Stimulated activated CD8-positive, alpha-beta memory T cell treated with anti-CD3 and anti-CD28 coated beads, Interleukin-12 subunit alpha, Interleukin-12 subunit beta, amount 100 ng/mL, for 24 hours (primary cell): ENCODE measurements at regions not wholly inside any gene's neighbourhood (a gene's known extent, or its start where the extent isn't known, plus 50 kb on each side); places are given as distances from the start of the nearest gene placed in this dataset.
A peak's percentile ranks its signal among the peaks of the same experiment; 100 is the strongest.
"Not testable (repeated sequence)": the region's sequence is repeated elsewhere in the genome, so short reads cannot be mapped to it uniquely, and the experiment has no call there.

Experiments
- DNase-seq: peaks from one replicate; pipeline ENCODE4 v3.0.0-alpha.2; 2020; ENCODE audit errors: extremely low read depth

DNA sequence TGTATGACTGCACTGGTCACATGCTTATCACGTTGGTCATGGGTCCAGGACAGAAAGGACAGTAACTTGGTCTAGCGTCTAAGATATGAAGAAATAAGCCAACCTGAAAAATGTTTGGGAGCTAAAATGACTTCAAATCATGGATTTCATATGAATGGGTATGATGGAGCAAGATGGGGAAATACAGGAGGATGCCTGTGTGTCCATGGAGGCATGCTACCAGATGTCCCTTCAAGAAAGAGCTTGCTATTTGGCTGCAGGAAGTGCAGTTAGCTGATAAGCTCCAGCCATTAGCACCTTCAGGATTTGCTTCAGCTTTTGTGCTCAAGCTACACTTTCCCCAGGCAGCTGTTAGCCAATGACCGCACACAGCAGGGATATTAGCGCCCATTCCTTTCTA lies 164.6 kb upstream of the THBS1 start:
- no peak for DNase-seq

DNA sequence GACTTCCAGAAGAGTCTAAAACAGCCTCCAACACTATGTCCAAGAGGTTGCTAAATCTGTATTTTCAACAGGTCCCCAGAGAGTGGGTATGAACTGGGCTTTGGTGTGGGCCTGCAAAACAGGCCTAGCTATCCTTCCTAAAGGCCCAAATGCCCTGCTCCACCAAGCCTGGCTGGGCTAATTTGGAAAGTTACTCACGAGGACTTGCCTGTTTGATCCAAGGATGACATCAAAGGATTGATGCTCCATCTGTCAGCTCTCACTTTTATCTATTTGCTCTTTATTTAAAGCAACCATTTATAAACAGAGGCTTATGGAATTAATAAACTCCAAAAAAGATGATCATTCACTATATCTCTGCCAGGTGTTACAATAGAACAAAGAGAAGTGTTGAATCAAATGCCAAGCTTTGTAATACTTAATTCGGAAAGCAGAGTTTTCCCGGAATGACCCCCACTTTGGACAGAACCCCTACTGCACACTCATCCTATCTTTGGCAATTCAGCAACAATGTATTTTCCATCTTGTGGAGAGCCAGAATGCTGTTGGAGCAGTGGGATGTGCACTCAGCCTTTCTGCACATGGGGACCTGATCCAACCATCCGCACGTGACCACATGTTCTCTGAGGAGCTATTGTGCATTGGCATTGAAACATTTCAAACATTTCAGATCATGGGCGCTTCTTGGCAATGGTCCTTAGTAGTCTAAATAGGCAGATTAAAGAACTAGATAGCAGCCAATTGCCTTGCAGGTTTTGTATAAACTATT lies 163.3 kb upstream of the THBS1 start:
- no peak for DNase-seq

DNA sequence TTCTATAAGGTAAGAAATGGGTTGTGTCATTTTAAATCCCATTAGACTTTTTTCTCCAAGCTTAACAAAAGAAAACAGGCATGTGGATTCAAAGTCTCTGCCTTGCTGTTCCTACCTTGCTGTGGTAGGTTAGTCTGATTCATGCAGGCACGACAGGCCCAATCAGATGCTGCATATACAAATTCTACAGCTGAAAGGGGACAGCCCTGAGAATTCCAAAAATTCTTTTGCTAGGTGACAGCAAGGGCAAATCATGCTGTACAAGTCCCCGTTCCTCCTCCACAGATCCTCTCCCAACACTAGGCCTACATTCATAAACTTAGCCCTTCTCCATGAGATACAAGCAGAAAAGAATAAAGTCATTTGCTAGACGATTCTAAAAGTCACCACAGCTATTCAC lies 161.2 kb upstream of the THBS1 start:
- DNase-seq: no peak

DNA sequence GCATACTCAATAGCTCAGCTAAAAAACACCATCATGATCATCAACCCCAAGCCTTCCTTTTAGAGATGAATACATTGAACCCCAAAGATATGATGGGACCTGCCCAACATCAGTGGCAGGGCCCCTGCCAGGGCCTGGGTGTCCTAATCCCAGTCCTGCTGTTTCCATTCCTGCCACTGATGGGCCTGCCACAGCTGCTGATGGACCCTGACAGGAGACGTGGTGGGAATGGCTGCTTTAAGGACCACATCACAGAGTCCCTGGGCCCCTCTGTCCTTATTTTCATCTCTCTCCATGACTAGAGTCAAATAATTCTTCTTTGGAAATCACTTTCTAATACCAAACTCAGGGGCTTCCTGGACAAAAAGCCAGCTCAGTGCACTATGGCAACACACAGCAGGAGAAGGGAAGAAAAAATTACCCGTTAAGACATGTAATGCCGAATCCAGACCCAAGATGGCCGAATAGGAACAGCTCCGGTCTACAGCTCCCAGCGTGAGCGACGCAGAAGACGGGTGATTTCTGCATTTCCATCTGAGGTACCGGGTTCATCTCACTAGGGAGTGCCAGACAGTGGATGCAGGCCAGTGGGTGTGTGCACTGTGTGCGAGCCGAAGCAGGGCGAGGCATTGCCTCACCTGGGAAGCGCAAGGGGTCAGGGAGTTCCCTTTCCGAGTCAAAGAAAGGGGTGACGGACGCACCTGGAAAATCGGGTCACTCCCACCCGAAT lies 160.6 kb upstream of the THBS1 start:
- DNase-seq: not testable (repeated sequence)

DNA sequence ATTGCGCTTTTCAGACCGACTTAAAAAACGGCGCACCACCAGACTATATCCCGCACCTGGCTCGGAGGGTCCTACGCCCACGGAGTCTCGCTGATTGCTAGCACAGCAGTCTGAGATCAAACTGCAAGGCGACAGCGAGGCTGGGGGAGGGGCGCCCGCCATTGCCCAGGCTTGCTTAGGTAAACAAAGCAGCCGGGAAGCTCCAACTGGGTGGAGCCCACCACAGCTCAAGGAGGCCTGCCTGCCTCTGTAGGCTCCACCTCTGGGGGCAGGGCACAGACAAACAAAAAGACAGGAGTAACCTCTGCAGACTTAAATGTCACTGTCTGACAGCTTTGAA lies 160.1 kb upstream of the THBS1 start:
- not testable (repeated sequence) for DNase-seq

DNA sequence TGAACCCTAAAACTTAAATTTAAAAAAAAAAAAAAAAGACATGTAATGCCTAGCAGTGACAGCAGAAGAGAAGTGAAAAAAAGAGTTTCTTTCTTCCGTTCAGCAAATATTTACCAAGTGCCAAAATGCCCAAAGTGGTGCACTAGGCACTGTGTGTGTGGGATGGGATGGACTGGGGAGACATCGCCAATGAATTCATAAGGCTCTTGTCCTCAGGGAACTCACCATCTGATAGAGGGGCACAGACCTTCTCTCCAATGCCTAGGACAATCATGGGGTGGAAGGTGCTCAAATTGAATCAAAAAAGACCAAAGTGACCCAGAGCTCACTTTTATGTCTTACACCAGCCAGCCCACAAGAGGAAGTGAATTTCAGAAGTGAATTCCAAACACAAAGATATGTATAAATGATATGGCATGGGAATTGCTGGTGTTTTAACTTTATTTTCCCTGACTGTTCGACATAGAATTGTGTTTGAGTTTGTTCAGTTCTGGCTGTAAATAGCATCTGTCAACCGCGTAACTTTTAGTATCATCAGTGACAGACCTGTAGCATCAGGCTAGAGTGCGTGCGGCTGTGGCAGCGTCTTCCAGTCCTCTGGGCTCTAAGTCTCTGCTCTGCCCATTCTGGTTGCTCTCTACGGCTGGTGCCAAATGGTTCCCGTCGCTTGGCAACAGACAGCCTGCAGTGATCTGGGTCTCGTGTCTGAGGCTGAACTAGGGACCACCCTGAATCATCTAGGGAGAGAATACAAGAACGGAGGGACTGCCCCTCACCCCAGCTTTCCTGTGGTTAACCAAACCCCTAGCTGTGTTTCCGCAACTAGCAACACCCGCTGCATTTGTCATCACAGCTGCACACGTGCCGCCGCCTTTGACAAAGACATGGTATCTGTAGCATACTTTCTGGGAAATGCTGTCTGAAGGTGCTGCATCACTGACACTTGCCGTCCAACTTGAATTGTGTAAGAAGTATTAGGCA lies 154.0 kb upstream of the THBS1 start:
- DNase-seq: peak; percentile 75

DNA sequence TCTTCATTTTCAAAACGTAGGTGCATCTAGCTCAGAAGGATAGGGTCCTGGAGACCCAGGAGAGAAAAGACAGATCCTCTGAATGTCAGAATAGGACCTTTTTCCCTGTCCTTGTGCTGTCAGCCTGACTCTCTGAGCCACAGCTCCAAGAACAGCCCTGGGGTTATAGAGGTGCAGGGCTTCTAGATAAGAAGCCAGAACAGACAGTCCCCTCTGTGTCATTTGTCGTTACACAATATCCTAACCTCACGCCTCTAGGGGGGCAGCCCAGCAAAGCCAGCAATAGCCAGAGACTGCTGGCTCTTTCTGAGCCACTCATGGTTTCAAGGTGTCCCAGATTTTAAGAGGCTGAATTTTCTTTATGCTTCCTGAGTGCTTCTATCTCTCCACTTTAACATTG lies 153.2 kb upstream of the THBS1 start:
- DNase-seq: no peak

DNA sequence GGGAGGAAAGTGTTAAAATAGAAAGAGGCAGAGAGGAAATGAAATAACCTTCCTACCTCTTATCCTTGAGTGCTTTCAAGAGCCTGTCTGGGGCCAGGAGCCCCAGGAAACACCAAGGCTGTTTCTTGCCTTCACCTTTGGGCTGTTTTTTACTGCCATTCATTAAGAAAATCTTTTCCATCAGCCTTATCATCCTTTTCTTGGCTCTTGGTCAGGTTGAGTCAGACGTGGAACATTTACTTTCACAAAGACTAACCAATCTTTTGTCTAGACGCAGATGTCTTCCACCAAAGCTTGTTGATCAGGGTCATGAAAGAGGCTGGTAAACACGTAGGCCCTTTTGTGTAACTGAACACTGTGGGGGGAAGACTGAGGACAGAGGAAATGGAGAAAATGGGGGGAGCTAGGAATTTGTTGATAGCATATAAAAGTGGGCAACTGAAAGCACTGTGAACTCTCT lies 151.0 kb upstream of the THBS1 start:
- no peak for DNase-seq

DNA sequence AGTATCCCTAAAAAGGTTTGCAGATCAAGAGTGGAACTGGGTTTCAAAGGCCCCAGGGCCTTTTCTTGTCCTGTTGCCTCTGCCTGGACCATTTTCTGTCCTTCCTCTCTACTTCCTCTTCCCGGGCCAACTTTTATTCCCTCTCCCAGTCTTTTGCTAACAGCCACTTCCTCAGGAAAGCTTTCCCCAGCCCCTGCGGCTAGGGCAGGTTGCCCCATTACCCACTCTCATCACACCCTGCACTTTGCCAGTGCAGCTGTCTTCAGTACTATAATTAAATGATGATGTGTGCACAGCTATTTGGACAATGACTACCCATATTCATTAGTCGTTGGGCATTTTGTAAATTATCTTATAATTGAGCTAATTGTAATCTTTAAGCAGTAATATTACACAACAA lies 150.5 kb upstream of the THBS1 start:
- DNase-seq: no peak

DNA sequence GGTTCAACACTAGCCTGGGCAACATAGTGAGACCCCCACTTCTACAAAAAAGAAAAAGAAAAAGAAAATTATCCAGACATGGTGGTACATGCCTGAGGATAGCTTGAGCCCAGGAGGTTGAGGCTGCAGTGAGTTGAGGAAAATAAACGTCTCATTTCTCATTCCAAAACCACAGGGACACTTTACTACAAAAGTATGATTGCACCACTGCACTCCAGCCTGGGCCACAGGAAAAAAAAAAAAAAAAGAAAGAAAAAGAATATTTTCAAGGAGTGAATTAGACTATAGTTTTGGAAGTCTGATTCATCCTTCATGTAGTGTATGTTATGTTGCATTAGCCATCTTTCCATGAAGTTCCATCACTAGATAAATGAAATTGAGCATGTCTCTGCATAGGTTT lies 149.5 kb upstream of the THBS1 start:
- DNase-seq: no peak

DNA sequence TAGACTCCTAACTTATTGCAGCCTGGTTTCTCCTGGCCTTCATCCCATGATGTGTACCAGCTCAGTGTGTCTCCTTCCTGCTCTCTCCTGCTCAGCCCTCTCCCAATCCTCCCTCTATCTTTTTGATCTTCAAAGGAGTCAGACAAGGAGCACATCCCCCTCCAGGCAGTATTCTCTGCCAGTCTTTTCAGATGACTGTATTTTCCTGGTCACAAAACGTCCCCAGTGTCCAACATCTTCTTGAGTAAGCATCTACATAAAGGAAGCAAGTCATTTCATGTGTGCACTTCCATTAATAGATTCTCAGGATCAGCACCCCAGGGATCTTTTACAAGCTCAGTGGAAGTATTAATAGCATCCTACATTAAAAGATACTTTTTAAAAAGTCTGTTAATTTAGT lies 148.9 kb upstream of the THBS1 start:
- no peak for DNase-seq

DNA sequence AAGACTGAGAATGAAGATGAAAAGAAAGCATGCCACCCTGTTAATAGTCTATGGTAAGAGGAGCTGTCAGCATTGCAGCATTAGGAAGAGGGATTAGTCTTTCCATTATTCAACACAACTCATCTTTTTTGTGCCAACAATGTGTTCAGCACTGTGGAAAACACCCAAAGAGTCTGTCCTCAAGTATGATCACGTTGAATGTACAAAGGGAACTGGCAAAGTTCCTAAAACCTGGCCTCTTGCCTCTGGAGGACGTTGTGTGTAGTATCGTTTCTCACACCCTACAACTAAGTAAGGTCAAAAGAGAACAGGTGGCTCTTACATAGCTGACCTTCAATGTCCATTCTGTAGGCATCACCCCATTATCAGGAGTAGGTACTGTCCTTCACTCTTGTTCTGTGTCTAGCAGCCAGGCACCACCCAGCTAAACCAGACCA lies 147.9 kb upstream of the THBS1 start:
- no peak for DNase-seq

DNA sequence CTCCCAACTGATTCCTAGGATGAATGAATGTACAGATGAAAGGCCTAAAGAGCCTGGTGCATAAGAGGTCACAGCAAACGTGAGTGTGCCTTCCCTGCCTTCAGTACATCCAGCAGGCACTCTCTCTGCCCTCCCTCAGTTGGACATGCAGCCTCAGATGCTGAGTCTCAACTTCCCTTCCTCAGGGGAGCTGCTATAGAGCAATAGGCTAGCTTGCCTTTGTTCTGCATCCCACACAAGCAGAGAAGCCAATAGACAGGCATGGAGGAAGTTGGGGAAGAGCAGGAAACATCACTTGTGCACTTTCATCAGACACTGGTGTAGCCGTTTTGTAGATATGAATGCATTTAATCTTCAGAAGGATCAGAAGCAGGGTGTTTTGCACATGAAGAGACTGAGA lies 147.5 kb upstream of the THBS1 start:
- DNase-seq: no peak

DNA sequence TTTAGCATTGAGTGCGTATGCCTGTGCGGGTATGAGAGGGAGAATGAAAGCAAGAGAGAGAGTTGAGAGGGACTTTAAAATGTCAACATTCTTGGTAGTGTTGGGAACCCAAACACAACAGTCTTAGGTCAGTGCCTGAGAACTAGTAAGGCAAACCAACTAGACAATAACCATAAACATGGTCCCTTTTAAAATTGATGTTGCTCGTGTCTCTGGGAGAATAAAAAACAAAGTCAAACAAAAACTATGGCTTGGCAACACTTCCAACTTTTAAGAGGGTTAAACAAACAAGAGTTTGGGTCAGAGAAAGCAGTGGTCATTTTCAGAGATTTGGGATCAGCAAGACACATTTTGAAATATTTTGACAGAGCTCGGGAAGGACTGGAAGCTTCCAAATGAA lies 146.7 kb upstream of the THBS1 start:
- DNase-seq: no peak

DNA sequence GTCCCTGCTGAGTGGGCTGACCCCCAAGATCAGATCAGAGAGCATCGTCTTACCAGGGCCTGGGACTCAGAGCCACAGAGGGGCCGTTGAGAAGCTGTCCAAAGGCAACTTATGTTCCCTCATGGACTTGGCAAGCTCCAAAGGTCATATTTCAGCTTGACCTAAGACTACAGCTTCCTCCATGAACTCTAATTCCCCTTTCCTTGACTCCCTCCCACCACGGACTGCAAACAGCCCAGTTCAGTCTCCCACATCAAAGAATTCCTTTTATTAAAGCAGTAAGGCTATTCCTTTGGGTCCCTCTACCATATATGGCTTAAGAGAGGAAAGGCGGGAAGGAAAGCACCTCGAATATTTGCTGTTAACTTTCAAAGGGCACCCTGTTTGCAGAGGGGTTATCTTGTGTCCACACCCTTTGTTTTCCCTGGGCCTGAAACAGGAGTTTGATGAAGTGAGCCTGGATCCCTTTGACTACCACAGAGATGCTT lies 146.1 kb upstream of the THBS1 start:
- DNase-seq: no peak

DNA sequence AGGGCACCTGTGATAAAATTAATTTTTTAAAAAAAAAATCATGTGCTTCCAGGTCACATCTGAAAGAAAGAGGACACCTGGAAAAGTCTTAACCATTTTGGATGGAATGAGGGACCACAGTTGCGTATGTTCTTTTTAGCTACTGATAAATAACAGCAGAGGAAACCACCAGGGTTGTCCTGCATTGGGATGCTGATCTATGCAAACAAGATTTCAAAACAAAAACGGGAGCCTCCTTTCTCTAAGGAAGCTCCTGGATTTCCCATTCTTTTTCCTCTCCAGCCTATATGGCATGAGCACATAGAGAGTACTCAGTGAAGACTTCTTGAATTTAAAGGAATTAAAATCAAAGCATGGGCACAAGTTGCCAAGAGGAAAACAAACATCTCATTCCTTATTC lies 145.6 kb upstream of the THBS1 start:
- DNase-seq: no peak

DNA sequence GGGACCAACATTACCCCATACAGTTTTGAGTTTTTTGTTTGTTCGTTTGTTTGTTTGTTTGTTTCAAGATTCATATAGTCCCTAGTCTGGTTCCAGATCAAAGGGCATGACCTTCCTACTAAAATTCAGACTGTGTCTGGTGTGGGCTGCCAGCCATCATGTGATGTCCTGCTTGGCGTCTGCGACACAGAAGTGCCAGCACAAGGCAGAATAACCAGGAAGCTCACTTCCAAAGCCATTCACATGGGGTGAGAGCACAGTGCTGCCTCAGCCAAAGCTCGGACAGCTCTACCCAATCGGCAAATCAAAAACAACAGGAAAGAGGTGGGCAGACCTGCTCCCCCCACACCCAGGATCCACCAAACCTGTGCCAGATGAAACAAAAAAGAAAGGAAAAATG lies 142.6 kb upstream of the THBS1 start:
- DNase-seq: no peak

DNA sequence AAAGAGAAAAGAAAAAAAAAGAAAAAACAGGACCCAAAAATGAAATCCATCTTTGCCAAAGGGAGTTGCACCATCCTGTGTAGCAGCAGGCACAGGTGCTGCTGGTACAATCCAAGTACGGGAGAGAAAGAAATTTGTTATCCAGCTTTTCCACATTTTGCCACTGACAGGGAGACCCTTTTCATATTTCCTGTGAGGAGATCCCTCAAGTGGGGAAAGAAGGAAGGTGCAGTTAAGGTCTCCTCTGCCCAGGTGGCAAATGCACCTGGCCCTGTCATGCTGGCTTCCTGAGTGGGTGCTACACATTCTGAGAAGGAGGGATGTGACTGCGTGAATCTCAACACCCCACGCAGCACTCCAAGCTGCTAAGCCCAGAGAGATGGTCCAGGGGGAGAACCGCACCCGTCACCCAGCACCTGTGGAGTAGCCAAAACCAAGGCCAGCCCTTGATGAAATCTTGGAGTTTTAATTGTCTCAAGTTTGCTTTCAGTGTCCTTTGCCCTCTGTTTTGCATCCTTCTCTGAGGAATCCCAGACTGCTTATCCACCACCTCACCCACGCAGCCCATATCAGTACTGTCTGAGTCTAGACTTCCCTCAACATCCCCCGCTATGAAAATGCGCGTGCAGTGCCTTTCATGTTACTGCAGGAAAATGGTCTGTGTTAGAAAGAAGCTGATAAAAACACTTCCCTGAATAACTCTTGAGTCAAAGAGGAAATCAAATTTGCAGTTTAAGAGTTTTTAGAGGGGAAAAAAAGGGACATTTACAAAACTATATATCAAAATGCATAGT lies 141.9 kb upstream of the THBS1 start:
- DNase-seq: no peak

DNA sequence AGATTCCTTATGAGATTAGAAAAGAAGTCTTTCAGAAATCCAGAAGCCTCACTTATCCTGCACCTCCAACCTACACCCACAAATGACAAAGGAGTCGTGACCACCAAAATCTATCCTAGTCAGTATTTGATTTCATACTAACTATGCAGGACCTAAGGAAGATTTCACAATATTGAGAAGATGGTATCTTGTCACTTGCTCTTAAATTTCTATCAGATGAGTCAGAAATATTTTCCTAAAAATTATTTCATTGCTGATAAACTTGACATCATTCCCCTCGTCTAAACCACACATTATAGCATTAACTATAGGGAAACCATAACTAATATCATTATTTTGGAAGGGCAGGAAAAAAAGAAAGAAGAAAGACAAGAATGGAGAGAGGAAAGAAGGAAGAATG lies 138.0 kb upstream of the THBS1 start:
- no peak for DNase-seq

DNA sequence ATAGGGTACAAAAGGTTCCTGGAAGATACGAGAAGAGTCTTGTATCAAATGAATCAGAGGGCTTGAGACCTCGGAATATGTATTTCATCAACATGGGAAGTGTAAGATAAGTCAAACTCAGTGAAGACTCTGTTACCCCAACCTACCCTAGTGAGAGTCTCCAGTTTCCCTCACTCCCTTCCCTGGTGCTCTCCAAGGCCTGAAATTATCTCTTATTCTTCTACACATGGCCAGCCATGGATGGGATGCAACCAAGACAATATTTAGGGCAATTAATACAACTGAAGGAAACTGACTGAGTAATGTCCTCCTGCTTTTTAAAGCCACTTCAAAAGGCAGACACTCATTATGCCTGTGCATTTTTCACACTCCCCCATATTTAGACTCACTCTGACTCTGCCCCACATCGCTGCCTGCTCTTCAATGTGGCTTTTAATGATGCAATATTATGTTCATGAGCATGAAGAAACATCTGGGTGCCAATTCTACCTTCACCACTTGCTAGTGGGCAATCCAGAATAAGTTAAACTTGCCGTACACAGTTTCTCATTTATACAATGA lies 137.1 kb upstream of the THBS1 start:
- DNase-seq: no peak
